Activated T-cell treated with anti-CD3 and anti-CD28 coated beads, Interleukin-2, amount 50 U/mL, for 4 hours (primary cell): ENCODE measurements at regions not wholly inside any gene's neighbourhood (a gene's known extent, or its start where the extent isn't known, plus 50 kb on each side); places are given as distances from the start of the nearest gene placed in this dataset.
"Not testable (repeated sequence)": the region's sequence is repeated elsewhere in the genome, so short reads cannot be mapped to it uniquely, and the experiment has no call there.

ENCODE experiments used
- ATAC-seq, 2 donors: fragments of 200-7000 bp; cut with Tn5 transposase; one replicate each; pipeline ENCODE4 v1.10.0; 2021
- DNase-seq: peaks from one replicate; pipeline ENCODE4 v3.0.0-alpha.2; 2020
- H3K27me3 Mint-ChIP-seq: one replicate; pipeline ENCODE4 v1.8.0; 2021; ENCODE audit warnings: low read depth, mixed read lengths
- H3K36me3 Mint-ChIP-seq: one replicate; pipeline ENCODE4 v1.8.0; 2022; ENCODE audit warnings: mixed read lengths; ENCODE audit not compliant: insufficient read depth
- H3K4me1 Mint-ChIP-seq: one replicate; pipeline ENCODE4 v1.8.0; 2021; ENCODE audit warnings: low read depth, mixed read lengths
- H3K4me3 Mint-ChIP-seq: one replicate; pipeline ENCODE4 v1.8.0; 2021; ENCODE audit warnings: mild to moderate bottlenecking, moderate library complexity, mixed read lengths
- H3K9me3 Mint-ChIP-seq: one replicate; pipeline ENCODE4 v1.8.0; 2021; ENCODE audit warnings: mixed read lengths

- not testable (repeated sequence) for H3K4me1 Mint-ChIP-seq, H3K4me3 Mint-ChIP-seq, H3K36me3 Mint-ChIP-seq, H3K9me3 Mint-ChIP-seq, H3K27me3 Mint-ChIP-seq, DNase-seq, ATAC-seq
Observed at GRCh38 chr14:105699706-105700105, 173.3 kb downstream of the TMEM121 start.

GRCh38 chr14:105700146-105700545 lies 173.8 kb downstream of the TMEM121 start:
- not testable (repeated sequence) for H3K36me3 Mint-ChIP-seq, ATAC-seq, DNase-seq, H3K9me3 Mint-ChIP-seq, H3K4me1 Mint-ChIP-seq, H3K27me3 Mint-ChIP-seq, H3K4me3 Mint-ChIP-seq

GRCh38 chr14:105700622-105701288 lies 174.4 kb downstream of the TMEM121 start:
- Mint-ChIP-seq H3K4me1 (no peaks in the 10 kb centered on the region), H3K36me3 (no peaks in the 10 kb centered on the region), H3K4me3 (no peak overlapping the region), H3K27me3 (peaks cover 5% of the 10 kb centered on the region), H3K9me3 (no peaks in the 10 kb centered on the region)
- no peak for DNase-seq
- ATAC-seq = no peak

GRCh38 chr14:105701456-105702274 lies 175.3 kb downstream of the TMEM121 start:
- Mint-ChIP-seq H3K27me3 (peaks cover 5% of the 10 kb centered on the region), H3K4me3 (no peak overlapping the region), H3K9me3 (no peaks in the 10 kb centered on the region), H3K36me3 (no peaks in the 10 kb centered on the region), H3K4me1 (no peaks in the 10 kb centered on the region)
- no peak for ATAC-seq
- DNase-seq = no peak

GRCh38 chr14:105702275-105702817 lies 176.0 kb downstream of the TMEM121 start:
- peaks cover 5% of the 10 kb centered on the region for H3K27me3 Mint-ChIP-seq
- no peak overlapping the region for H3K4me3 Mint-ChIP-seq
- DNase-seq (no peak), ATAC-seq (no peak)
- H3K9me3 Mint-ChIP-seq = no peaks in the 10 kb centered on the region
- H3K4me1 Mint-ChIP-seq = no peaks in the 10 kb centered on the region
- no peaks in the 10 kb centered on the region for H3K36me3 Mint-ChIP-seq

- H3K9me3 Mint-ChIP-seq, DNase-seq, H3K4me3 Mint-ChIP-seq, H3K27me3 Mint-ChIP-seq, ATAC-seq, H3K4me1 Mint-ChIP-seq, H3K36me3 Mint-ChIP-seq: not testable (repeated sequence)
Observed at GRCh38 chr14:105703044-105703665, 176.8 kb downstream of the TMEM121 start.

- not testable (repeated sequence) for H3K9me3 Mint-ChIP-seq, H3K4me3 Mint-ChIP-seq, H3K36me3 Mint-ChIP-seq, H3K4me1 Mint-ChIP-seq, DNase-seq, ATAC-seq, H3K27me3 Mint-ChIP-seq
Observed at GRCh38 chr14:105704091-105704490, 177.7 kb downstream of the TMEM121 start.

- H3K9me3 Mint-ChIP-seq, ATAC-seq, H3K36me3 Mint-ChIP-seq: not testable (repeated sequence)
Observed at GRCh38 chr14:105704492-105704891, 178.1 kb downstream of the TMEM121 start.

GRCh38 chr14:105705512-105705861 lies 179.1 kb downstream of the TMEM121 start:
- DNase-seq, H3K36me3 Mint-ChIP-seq, H3K27me3 Mint-ChIP-seq, ATAC-seq, H3K9me3 Mint-ChIP-seq, H3K4me3 Mint-ChIP-seq, H3K4me1 Mint-ChIP-seq: not testable (repeated sequence)

More at GRCh38 chr14:105704492-105704891, 178.1 kb downstream of the TMEM121 start:
- DNase-seq, H3K27me3 Mint-ChIP-seq, H3K4me3 Mint-ChIP-seq, H3K4me1 Mint-ChIP-seq: not testable (repeated sequence)

GRCh38 chr14:105705862-105706700 lies 179.7 kb downstream of the TMEM121 start:
- not testable (repeated sequence) for H3K4me1 Mint-ChIP-seq, H3K9me3 Mint-ChIP-seq, H3K36me3 Mint-ChIP-seq, H3K27me3 Mint-ChIP-seq, DNase-seq, ATAC-seq, H3K4me3 Mint-ChIP-seq

GRCh38 chr14:105706701-105707019 lies 180.3 kb downstream of the TMEM121 start:
- H3K9me3 Mint-ChIP-seq, H3K4me1 Mint-ChIP-seq, H3K36me3 Mint-ChIP-seq, DNase-seq, H3K27me3 Mint-ChIP-seq, ATAC-seq, H3K4me3 Mint-ChIP-seq: not testable (repeated sequence)

GRCh38 chr14:105707099-105707498 lies 180.7 kb downstream of the TMEM121 start:
- H3K9me3 Mint-ChIP-seq, DNase-seq, H3K4me1 Mint-ChIP-seq, H3K36me3 Mint-ChIP-seq, H3K4me3 Mint-ChIP-seq, ATAC-seq, H3K27me3 Mint-ChIP-seq: not testable (repeated sequence)

GRCh38 chr14:105707723-105708151 lies 181.4 kb downstream of the TMEM121 start:
- not testable (repeated sequence) for H3K4me1 Mint-ChIP-seq, DNase-seq, H3K4me3 Mint-ChIP-seq, ATAC-seq, H3K27me3 Mint-ChIP-seq, H3K9me3 Mint-ChIP-seq, H3K36me3 Mint-ChIP-seq
